ENCODE measurements at regions not wholly inside any gene's neighbourhood (a gene's known extent, or its start where the extent isn't known, plus 50 kb on each side); places are given as distances from the start of the nearest gene placed in this dataset.

DNA sequence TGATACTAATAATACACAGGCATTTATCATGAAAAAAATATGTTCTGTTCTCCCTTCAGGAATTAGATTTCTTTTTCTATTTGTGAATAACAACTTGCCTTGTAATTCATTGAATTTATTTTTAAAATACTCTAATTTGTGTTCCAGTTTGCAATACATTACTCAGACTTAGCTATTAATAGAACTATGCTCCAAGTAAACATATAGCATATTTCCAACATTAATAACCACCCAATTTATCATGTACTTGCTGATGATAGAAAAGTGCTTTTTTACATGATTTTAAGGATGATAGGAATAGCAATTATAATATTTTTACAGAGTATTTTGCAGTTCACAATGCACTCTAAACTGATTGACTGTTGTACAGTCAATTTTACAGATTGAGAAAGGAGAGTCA, 338.8 kb upstream of the SEMA3D start:
- TF ChIP-seq, protein P1, sequence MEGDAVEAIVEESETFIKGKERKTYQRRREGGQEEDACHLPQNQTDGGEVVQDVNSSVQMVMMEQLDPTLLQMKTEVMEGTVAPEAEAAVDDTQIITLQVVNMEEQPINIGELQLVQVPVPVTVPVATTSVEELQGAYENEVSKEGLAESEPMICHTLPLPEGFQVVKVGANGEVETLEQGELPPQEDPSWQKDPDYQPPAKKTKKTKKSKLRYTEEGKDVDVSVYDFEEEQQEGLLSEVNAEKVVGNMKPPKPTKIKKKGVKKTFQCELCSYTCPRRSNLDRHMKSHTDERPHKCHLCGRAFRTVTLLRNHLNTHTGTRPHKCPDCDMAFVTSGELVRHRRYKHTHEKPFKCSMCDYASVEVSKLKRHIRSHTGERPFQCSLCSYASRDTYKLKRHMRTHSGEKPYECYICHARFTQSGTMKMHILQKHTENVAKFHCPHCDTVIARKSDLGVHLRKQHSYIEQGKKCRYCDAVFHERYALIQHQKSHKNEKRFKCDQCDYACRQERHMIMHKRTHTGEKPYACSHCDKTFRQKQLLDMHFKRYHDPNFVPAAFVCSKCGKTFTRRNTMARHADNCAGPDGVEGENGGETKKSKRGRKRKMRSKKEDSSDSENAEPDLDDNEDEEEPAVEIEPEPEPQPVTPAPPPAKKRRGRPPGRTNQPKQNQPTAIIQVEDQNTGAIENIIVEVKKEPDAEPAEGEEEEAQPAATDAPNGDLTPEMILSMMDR (IDR thresholded peaks at IDR 0.05): no peak
- TF ChIP-seq POLR2A (IDR thresholded peaks at IDR 0.05): no peak

Data from heart left ventricle (tissue), 13 donors.